ENCODE measurements at regions not wholly inside any gene's neighbourhood (a gene's known extent, or its start where the extent isn't known, plus 50 kb on each side); places are given as distances from the start of the nearest gene placed in this dataset.

DNA sequence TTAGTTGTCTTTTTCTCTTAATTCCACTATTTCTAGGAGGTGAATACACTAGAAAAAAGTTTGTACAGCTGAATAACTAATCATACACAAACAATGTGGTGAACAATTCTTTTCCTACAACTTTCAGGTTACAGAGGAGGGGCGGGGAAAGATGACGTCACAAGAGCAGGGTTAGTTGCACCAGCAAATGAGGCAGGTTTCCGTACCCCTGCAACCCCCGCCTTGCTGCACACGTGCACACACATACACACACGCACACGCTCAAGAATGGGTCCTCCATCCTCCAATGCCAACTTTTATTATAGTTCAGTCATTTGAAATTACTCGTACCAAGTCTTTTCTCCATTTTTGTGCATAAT lies 122.8 kb downstream of the ARL4C start:
- TF ChIP-seq, protein P1, sequence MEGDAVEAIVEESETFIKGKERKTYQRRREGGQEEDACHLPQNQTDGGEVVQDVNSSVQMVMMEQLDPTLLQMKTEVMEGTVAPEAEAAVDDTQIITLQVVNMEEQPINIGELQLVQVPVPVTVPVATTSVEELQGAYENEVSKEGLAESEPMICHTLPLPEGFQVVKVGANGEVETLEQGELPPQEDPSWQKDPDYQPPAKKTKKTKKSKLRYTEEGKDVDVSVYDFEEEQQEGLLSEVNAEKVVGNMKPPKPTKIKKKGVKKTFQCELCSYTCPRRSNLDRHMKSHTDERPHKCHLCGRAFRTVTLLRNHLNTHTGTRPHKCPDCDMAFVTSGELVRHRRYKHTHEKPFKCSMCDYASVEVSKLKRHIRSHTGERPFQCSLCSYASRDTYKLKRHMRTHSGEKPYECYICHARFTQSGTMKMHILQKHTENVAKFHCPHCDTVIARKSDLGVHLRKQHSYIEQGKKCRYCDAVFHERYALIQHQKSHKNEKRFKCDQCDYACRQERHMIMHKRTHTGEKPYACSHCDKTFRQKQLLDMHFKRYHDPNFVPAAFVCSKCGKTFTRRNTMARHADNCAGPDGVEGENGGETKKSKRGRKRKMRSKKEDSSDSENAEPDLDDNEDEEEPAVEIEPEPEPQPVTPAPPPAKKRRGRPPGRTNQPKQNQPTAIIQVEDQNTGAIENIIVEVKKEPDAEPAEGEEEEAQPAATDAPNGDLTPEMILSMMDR (conservative IDR thresholded peaks at IDR 0.05; ENCODE audit: low read depth, low read length), result no peak
- no peak for TF ChIP-seq EZH2 (IDR thresholded peaks at IDR 0.05; ENCODE audit: borderline replicate concordance, low read depth, low read length, poor library complexity, severe bottlenecking)
